ENCODE measurements at regions not wholly inside any gene's neighbourhood (a gene's known extent, or its start where the extent isn't known, plus 50 kb on each side); places are given as distances from the start of the nearest gene placed in this dataset.

- TF ChIP-seq MYC (IDR thresholded peaks at IDR 0.05; ENCODE audit: low read depth, low read length) (no peak), CTCF (IDR thresholded peaks at IDR 0.05; ENCODE audit: low read depth, low read length) (no peak), POLR2A (IDR thresholded peaks at IDR 0.05; ENCODE audit: extremely low read depth, insufficient read length) (no peak), MAX (IDR thresholded peaks at IDR 0.05; ENCODE audit: low read depth, low read length) (no peak)
- no peak for DNase-seq (ENCODE audit: low read depth)
These were observed 341.7 kb upstream of the KCNMB2 start for GRCh38 chr3:178194539-178194938.

GRCh38 chr3:178195824-178196223 is 340.4 kb upstream of the KCNMB2 start:
- no peak overlapping the region for H3K4me3 ChIP-seq (ENCODE audit: low read depth, low read length)
- TF ChIP-seq MAX (IDR thresholded peaks at IDR 0.05; ENCODE audit: low read depth, low read length) (no peak), POLR2A (IDR thresholded peaks at IDR 0.05; ENCODE audit: extremely low read depth, insufficient read length) (no peak), MYC (IDR thresholded peaks at IDR 0.05; ENCODE audit: low read depth, low read length) (no peak), CTCF (IDR thresholded peaks at IDR 0.05; ENCODE audit: low read depth, low read length) (no peak)
- no peak for DNase-seq (ENCODE audit: low read depth)

More at GRCh38 chr3:178194539-178194938, 341.7 kb upstream of the KCNMB2 start:
- no peak overlapping the region for H3K4me3 ChIP-seq (ENCODE audit: low read depth, low read length)

- TF ChIP-seq POLR2A (IDR thresholded peaks at IDR 0.05; ENCODE audit: extremely low read depth, insufficient read length), result no peak
- TF ChIP-seq MAX (IDR thresholded peaks at IDR 0.05; ENCODE audit: low read depth, low read length), result no peak
- no peak for TF ChIP-seq CTCF (IDR thresholded peaks at IDR 0.05; ENCODE audit: low read depth, low read length)
- no peak for TF ChIP-seq MYC (IDR thresholded peaks at IDR 0.05; ENCODE audit: low read depth, low read length)
- H3K4me3 ChIP-seq (ENCODE audit: low read depth, low read length), result no peak overlapping the region
- no peak for DNase-seq (ENCODE audit: low read depth)
These were observed 337.9 kb upstream of the KCNMB2 start for GRCh38 chr3:178198329-178198728.

GRCh38 chr3:178200316-178200715 is 335.9 kb upstream of the KCNMB2 start:
- no peak for DNase-seq (ENCODE audit: low read depth)
- no peak overlapping the region for H3K4me3 ChIP-seq (ENCODE audit: low read depth, low read length)
- no peak for TF ChIP-seq MAX (IDR thresholded peaks at IDR 0.05; ENCODE audit: low read depth, low read length)
- no peak for TF ChIP-seq MYC (IDR thresholded peaks at IDR 0.05; ENCODE audit: low read depth, low read length)
- TF ChIP-seq POLR2A (IDR thresholded peaks at IDR 0.05; ENCODE audit: extremely low read depth, insufficient read length), result no peak
- TF ChIP-seq CTCF (IDR thresholded peaks at IDR 0.05; ENCODE audit: low read depth, low read length), result no peak

GRCh38 chr3:178201714-178202113 is 334.5 kb upstream of the KCNMB2 start:
- no peak overlapping the region for H3K4me3 ChIP-seq (ENCODE audit: low read depth, low read length)
- TF ChIP-seq CTCF (IDR thresholded peaks at IDR 0.05; ENCODE audit: low read depth, low read length), result no peak
- no peak for DNase-seq (ENCODE audit: low read depth)

GRCh38 chr3:178202194-178202593 is 334.0 kb upstream of the KCNMB2 start:
- TF ChIP-seq CTCF (IDR thresholded peaks at IDR 0.05; ENCODE audit: low read depth, low read length) (no peak), POLR2A (IDR thresholded peaks at IDR 0.05; ENCODE audit: extremely low read depth, insufficient read length) (no peak), MAX (IDR thresholded peaks at IDR 0.05; ENCODE audit: low read depth, low read length) (no peak), MYC (IDR thresholded peaks at IDR 0.05; ENCODE audit: low read depth, low read length) (no peak)
- no peak overlapping the region for H3K4me3 ChIP-seq (ENCODE audit: low read depth, low read length)
- no peak for DNase-seq (ENCODE audit: low read depth)
